MM.1S (cell line): ENCODE measurements at regions not wholly inside any gene's neighbourhood (a gene's known extent, or its start where the extent isn't known, plus 50 kb on each side); places are given as distances from the start of the nearest gene placed in this dataset.

Source experiments
- EZH2 ChIP-seq: fragments of 300-600 bp; sonication (generic); optimal IDR thresholded peaks from 2 replicates; pipeline ENCODE3; 2017; ENCODE audit warnings: low read depth, mild to moderate bottlenecking, antibody characterized with exemption, low read length, mixed read lengths
- EZH2phosphoT487 ChIP-seq: fragments of 300-600 bp; sonication (generic); IDR thresholded peaks from 2 replicates; pipeline ENCODE4 v1.6.1; 2018; ENCODE audit warnings: antibody characterized with exemption, low read length
- TF ChIP-seq, protein P1 (sequence below): fragments of 300-600 bp; sonication (generic); IDR thresholded peaks from 2 replicates; pipeline ENCODE4 v1.5.1; 2016; ENCODE audit warnings: antibody characterized with exemption, low read length, mixed read lengths

DNA sequence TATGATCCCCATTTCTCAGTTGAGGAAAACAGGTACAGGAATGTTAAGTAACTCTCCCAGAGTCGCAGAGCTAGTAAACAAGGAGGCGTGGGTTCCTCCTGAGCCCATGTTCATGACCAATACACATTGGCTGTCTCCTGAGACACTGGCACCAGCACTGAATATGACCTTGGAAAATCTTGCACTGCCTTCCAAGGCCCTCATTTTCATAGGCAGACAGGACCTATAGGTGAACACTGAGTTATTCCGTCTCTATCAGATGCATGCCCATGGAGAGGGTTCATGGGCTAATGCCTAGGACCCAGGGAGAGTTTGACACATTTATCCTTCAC, 504.8 kb downstream of the RFC3 start:
- TF ChIP-seq, protein P1, sequence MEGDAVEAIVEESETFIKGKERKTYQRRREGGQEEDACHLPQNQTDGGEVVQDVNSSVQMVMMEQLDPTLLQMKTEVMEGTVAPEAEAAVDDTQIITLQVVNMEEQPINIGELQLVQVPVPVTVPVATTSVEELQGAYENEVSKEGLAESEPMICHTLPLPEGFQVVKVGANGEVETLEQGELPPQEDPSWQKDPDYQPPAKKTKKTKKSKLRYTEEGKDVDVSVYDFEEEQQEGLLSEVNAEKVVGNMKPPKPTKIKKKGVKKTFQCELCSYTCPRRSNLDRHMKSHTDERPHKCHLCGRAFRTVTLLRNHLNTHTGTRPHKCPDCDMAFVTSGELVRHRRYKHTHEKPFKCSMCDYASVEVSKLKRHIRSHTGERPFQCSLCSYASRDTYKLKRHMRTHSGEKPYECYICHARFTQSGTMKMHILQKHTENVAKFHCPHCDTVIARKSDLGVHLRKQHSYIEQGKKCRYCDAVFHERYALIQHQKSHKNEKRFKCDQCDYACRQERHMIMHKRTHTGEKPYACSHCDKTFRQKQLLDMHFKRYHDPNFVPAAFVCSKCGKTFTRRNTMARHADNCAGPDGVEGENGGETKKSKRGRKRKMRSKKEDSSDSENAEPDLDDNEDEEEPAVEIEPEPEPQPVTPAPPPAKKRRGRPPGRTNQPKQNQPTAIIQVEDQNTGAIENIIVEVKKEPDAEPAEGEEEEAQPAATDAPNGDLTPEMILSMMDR, result no peak
- TF ChIP-seq EZH2phosphoT487 (no peak), EZH2 (no peak)
